ENCODE measurements at regions not wholly inside any gene's neighbourhood (a gene's known extent, or its start where the extent isn't known, plus 50 kb on each side); places are given as distances from the start of the nearest gene placed in this dataset.

DNA sequence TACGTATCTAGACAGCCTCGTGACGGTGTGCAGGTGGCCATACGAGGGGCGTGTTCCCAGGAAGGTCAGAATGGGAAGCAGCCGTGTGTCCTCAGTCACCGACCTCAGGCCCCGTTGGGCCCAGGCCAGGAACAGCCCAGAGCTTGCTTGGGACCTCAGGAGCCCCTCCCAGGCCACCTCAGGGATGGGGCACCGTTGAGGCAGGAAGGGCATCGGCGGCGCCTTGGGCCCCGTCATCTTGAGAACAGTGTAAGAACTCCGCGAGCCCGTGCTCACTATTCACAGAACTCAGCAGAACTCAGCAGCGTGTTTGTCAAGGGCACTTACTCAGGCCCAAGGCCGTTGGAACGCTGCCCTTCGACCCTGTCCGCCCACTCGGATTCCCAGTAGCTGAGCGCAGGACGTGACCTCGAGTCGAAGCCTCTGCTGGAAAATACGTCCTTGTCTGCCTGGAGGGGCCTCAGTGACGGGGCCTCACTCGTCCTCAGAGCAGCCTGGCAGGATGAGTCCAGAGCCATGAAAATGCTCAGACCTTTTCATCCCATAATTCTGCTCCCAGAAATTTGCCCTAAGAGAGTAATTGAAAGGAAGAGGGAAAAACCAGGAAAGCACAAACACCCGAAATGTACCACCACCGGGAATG lies 1134.8 kb downstream of the BRD1 start:
- no peaks in the 10 kb centered on the region for H3F3A ChIP-seq (ENCODE audit: insufficient read depth, low read length)
- no peaks in the 10 kb centered on the region for H3K27me3 ChIP-seq (replicated peaks; ENCODE audit: insufficient read depth, low read length)
- 0 out of 2 replicates have a peak, but pooled peaks cover 4% of the 10 kb centered on the region for H3K79me2 ChIP-seq (ENCODE audit: low read length)
- no peak for DNase-seq
- no peak overlapping the region for H2AFZ ChIP-seq (ENCODE audit: low read length)
- no peak overlapping the region for H3K9ac ChIP-seq (ENCODE audit: low read length)
- no peaks in the 10 kb centered on the region for H3K36me3 ChIP-seq (replicated peaks; ENCODE audit: insufficient read depth, low read length)
- no peaks in the 10 kb centered on the region for H3K9me3 ChIP-seq (replicated peaks; ENCODE audit: insufficient read depth, low read length)
- no peaks in the 10 kb centered on the region for H4K20me1 ChIP-seq (ENCODE audit: insufficient read depth, low read length)
- H3K4me2 ChIP-seq (ENCODE audit: low read depth, low read length) = no peak overlapping the region
- no peaks in the 10 kb centered on the region for H3K4me1 ChIP-seq (ENCODE audit: low read length)
- H3K4me3 ChIP-seq (ENCODE audit: low read length) = no peak overlapping the region
- H3K9me2 ChIP-seq (replicated peaks; ENCODE audit: insufficient read depth, low read length) = no peaks in the 10 kb centered on the region
- TF ChIP-seq, protein P1, sequence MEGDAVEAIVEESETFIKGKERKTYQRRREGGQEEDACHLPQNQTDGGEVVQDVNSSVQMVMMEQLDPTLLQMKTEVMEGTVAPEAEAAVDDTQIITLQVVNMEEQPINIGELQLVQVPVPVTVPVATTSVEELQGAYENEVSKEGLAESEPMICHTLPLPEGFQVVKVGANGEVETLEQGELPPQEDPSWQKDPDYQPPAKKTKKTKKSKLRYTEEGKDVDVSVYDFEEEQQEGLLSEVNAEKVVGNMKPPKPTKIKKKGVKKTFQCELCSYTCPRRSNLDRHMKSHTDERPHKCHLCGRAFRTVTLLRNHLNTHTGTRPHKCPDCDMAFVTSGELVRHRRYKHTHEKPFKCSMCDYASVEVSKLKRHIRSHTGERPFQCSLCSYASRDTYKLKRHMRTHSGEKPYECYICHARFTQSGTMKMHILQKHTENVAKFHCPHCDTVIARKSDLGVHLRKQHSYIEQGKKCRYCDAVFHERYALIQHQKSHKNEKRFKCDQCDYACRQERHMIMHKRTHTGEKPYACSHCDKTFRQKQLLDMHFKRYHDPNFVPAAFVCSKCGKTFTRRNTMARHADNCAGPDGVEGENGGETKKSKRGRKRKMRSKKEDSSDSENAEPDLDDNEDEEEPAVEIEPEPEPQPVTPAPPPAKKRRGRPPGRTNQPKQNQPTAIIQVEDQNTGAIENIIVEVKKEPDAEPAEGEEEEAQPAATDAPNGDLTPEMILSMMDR (IDR thresholded peaks at IDR 0.05; ENCODE audit: low read length) = no peak
- TF ChIP-seq EZH2 (optimal IDR thresholded peaks at IDR 0.05; ENCODE audit: low read depth, low read length) (no peak), EZH2phosphoT487 (IDR thresholded peaks at IDR 0.05; ENCODE audit: low read length) (no peak)
- no peak overlapping the region for H3K27ac ChIP-seq (ENCODE audit: low read length)

DNA sequence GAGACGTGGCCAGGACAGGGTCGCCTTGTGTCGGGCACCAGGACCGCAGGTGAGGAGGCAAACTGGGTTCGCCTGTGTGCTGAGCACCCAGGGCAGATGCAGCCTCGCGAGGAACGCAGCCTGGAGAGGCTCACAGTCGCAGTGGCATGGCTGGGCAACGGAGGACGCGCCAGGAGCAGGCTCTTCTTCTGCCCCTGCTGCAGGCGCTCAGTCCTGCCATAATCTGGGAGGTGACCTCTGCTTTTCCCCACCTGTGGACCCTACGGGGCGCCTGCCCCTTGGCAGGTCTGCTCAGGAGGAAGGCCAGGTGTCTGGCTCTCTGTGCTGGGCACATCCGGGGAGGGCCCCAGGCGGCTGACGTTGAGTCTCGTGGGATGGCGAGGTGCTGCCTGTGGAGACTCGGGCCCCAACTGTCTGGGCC lies 1136.2 kb downstream of the BRD1 start:
- no peak for DNase-seq
- H3K4me1 ChIP-seq (ENCODE audit: low read length) = no peaks in the 10 kb centered on the region
- no peak overlapping the region for H3K9ac ChIP-seq (ENCODE audit: low read length)
- no peaks in the 10 kb centered on the region for H4K20me1 ChIP-seq (ENCODE audit: insufficient read depth, low read length)
- TF ChIP-seq, protein P1 (IDR thresholded peaks at IDR 0.05; ENCODE audit: low read length) = no peak
- no peaks in the 10 kb centered on the region for H3K36me3 ChIP-seq (replicated peaks; ENCODE audit: insufficient read depth, low read length)
- H2AFZ ChIP-seq (ENCODE audit: low read length) = no peak overlapping the region
- no peaks in the 10 kb centered on the region for H3K79me2 ChIP-seq (ENCODE audit: low read length)
- H3K9me2 ChIP-seq (replicated peaks; ENCODE audit: insufficient read depth, low read length) = no peaks in the 10 kb centered on the region
- no peak overlapping the region for H3K4me3 ChIP-seq (ENCODE audit: low read length)
- no peak overlapping the region for H3K4me2 ChIP-seq (ENCODE audit: low read depth, low read length)
- no peak overlapping the region for H3K27ac ChIP-seq (ENCODE audit: low read length)
- H3K27me3 ChIP-seq (replicated peaks; ENCODE audit: insufficient read depth, low read length) = no peaks in the 10 kb centered on the region
- no peaks in the 10 kb centered on the region for H3K9me3 ChIP-seq (replicated peaks; ENCODE audit: insufficient read depth, low read length)
- H3F3A ChIP-seq (ENCODE audit: insufficient read depth, low read length) = no peaks in the 10 kb centered on the region

- Histone ChIP-seq H2AFZ (ENCODE audit: low read length) (no peak overlapping the region), H3F3A (ENCODE audit: insufficient read depth, low read length) (no peaks in the 10 kb centered on the region), H3K4me2 (ENCODE audit: low read depth, low read length) (no peak overlapping the region), H3K79me2 (ENCODE audit: low read length) (no peaks in the 10 kb centered on the region), H4K20me1 (ENCODE audit: insufficient read depth, low read length) (no peaks in the 10 kb centered on the region), H3K9me3 (replicated peaks; ENCODE audit: insufficient read depth, low read length) (no peaks in the 10 kb centered on the region), H3K4me3 (ENCODE audit: low read length) (no peak overlapping the region), H3K36me3 (replicated peaks; ENCODE audit: insufficient read depth, low read length) (no peaks in the 10 kb centered on the region), H3K9ac (ENCODE audit: low read length) (no peak overlapping the region), H3K27me3 (replicated peaks; ENCODE audit: insufficient read depth, low read length) (no peaks in the 10 kb centered on the region), H3K4me1 (ENCODE audit: low read length) (no peaks in the 10 kb centered on the region), H3K9me2 (replicated peaks; ENCODE audit: insufficient read depth, low read length) (no peaks in the 10 kb centered on the region), H3K27ac (ENCODE audit: low read length) (no peak overlapping the region)
- TF ChIP-seq EZH2 (optimal IDR thresholded peaks at IDR 0.05; ENCODE audit: low read depth, low read length) = no peak
- no peak for TF ChIP-seq EZH2phosphoT487 (IDR thresholded peaks at IDR 0.05; ENCODE audit: low read length)
- TF ChIP-seq, protein P1 (IDR thresholded peaks at IDR 0.05; ENCODE audit: low read length) = no peak
- no peak for DNase-seq
Measured at GRCh38 chr22:48690583-48691317, 1136.9 kb downstream of the BRD1 start.

All from MM.1S (cell line).